ENCODE measurements at regions not wholly inside any gene's neighbourhood (a gene's known extent, or its start where the extent isn't known, plus 50 kb on each side); places are given as distances from the start of the nearest gene placed in this dataset.

GRCh38 chr19:28422791-28423650 lies 789.9 kb downstream of the UQCRFS1 start:
- ChIA-PET POLR2A (no interaction called here), CTCF (no interaction called here)
- peaks cover 2% of the 10 kb centered on the region for H3K27me3 Mint-ChIP-seq
- H3K4me3 Mint-ChIP-seq, result no peak overlapping the region
- ATAC-seq (no peak), DNase-seq (no peak)
- intact Hi-C loops (cut with micrococcal nuclease), result no loop called here
- no peak overlapping the region for H3K27ac Mint-ChIP-seq
- H3K4me1 Mint-ChIP-seq (ENCODE audit: low read depth), result peaks cover 5% of the 10 kb centered on the region
- no peaks in the 10 kb centered on the region for H3K36me3 Mint-ChIP-seq (ENCODE audit: low read depth)
- TF ChIP-seq CTCF (IDR thresholded peaks at IDR 0.05), result no peak
- H3K9me3 Mint-ChIP-seq, result no peaks in the 10 kb centered on the region

- H3K36me3 Mint-ChIP-seq (ENCODE audit: low read depth), result no peaks in the 10 kb centered on the region
- no peak for ATAC-seq
- H3K4me3 Mint-ChIP-seq, result no peak overlapping the region
- POLR2A ChIA-PET, result no interaction called here
- TF ChIP-seq CTCF (IDR thresholded peaks at IDR 0.05), result no peak
- CTCF ChIA-PET, result no interaction called here
- H3K9me3 Mint-ChIP-seq, result no peaks in the 10 kb centered on the region
- intact Hi-C loops (cut with micrococcal nuclease), result no loop called here
- no peak for DNase-seq
- peaks cover 5% of the 10 kb centered on the region for H3K4me1 Mint-ChIP-seq (ENCODE audit: low read depth)
- H3K27ac Mint-ChIP-seq, result no peak overlapping the region
- peaks cover 2% of the 10 kb centered on the region for H3K27me3 Mint-ChIP-seq
Observed at GRCh38 chr19:28422046-28422445, 790.9 kb downstream of the UQCRFS1 start.

- DNase-seq (no peak), ATAC-seq (no peak)
- POLR2A ChIA-PET, result no interaction called here
- H3K4me1 Mint-ChIP-seq (ENCODE audit: low read depth), result peaks cover 5% of the 10 kb centered on the region
- CTCF ChIA-PET, result no interaction called here
- no peak overlapping the region for H3K27ac Mint-ChIP-seq
- H3K27me3 Mint-ChIP-seq, result peaks cover 2% of the 10 kb centered on the region
- no peak for TF ChIP-seq CTCF (IDR thresholded peaks at IDR 0.05)
- intact Hi-C loops (cut with micrococcal nuclease), result no loop called here
- no peak overlapping the region for H3K4me3 Mint-ChIP-seq
- H3K9me3 Mint-ChIP-seq, result no peaks in the 10 kb centered on the region
- no peaks in the 10 kb centered on the region for H3K36me3 Mint-ChIP-seq (ENCODE audit: low read depth)
Observed at GRCh38 chr19:28420811-28421550, 792.0 kb downstream of the UQCRFS1 start.

GRCh38 chr19:28419312-28419711 lies 793.6 kb downstream of the UQCRFS1 start:
- Mint-ChIP-seq H3K4me3 (no peak overlapping the region), H3K27ac (no peak overlapping the region), H3K27me3 (peaks cover 2% of the 10 kb centered on the region), H3K9me3 (no peaks in the 10 kb centered on the region), H3K36me3 (ENCODE audit: low read depth) (no peaks in the 10 kb centered on the region), H3K4me1 (ENCODE audit: low read depth) (peaks cover 2% of the 10 kb centered on the region)
- TF ChIP-seq CTCF (IDR thresholded peaks at IDR 0.05), result no peak
- ATAC-seq (no peak), DNase-seq (no peak)
- intact Hi-C loops (cut with micrococcal nuclease), result no loop called here
- CTCF ChIA-PET, result interaction anchor here (0.7 kb wide), 1 partner anchor 843 kb away, joined by 3 read pairs; no protein-coding TSS in a partner anchor
- POLR2A ChIA-PET, result interaction anchor here (1.0 kb wide), 1 partner anchor 22 kb away, joined by 3 read pairs; no protein-coding TSS in a partner anchor

- POLR2A ChIA-PET, result no interaction called here
- peaks cover 2% of the 10 kb centered on the region for H3K4me1 Mint-ChIP-seq (ENCODE audit: low read depth)
- H3K27ac Mint-ChIP-seq, result no peak overlapping the region
- H3K4me3 Mint-ChIP-seq, result no peak overlapping the region
- DNase-seq, result no peak
- no peaks in the 10 kb centered on the region for H3K27me3 Mint-ChIP-seq
- no peaks in the 10 kb centered on the region for H3K36me3 Mint-ChIP-seq (ENCODE audit: low read depth)
- H3K9me3 Mint-ChIP-seq, result no peaks in the 10 kb centered on the region
- CTCF ChIA-PET, result no interaction called here
- intact Hi-C loops (cut with micrococcal nuclease), result no loop called here
- TF ChIP-seq CTCF (IDR thresholded peaks at IDR 0.05), result no peak
- no peak for ATAC-seq
Observed at GRCh38 chr19:28417361-28417760, 795.6 kb downstream of the UQCRFS1 start.

Measured in activated CD8-positive, alpha-beta T cell treated with anti-CD3 and anti-CD28 coated beads for 36 hours (primary cell).